ENCODE measurements at regions not wholly inside any gene's neighbourhood (a gene's known extent, or its start where the extent isn't known, plus 50 kb on each side); places are given as distances from the start of the nearest gene placed in this dataset.

GRCh38 chr6:63477422-63478040 is 94.7 kb upstream of the LOC128125822 start:
- H3K9me3 ChIP-seq (ENCODE audit: low read length) = no peaks in the 10 kb centered on the region
- H3K79me2 ChIP-seq (ENCODE audit: insufficient read depth, low read depth, low read length) = no peaks in the 10 kb centered on the region
- H3K4me2 ChIP-seq (ENCODE audit: low read length) = no peak overlapping the region
- no peak overlapping the region for H3K27ac ChIP-seq (ENCODE audit: low read depth, low read length, poor library complexity, severe bottlenecking)
- intact Hi-C loops (cut with micrococcal nuclease; ENCODE audit: unreplicated experiment) = no loop called here
- DNase-seq (ENCODE audit: low spot score) = no peak
- no peak overlapping the region for H3K4me3 ChIP-seq (ENCODE audit: low read depth, low read length, poor library complexity, severe bottlenecking)
- no TSS peak for BruUV-seq (replicated peaks)
- no peaks in the 10 kb centered on the region for H3K9me2 ChIP-seq (ENCODE audit: insufficient read depth, low read length)
- no peaks in the 10 kb centered on the region for H3K36me3 ChIP-seq (ENCODE audit: insufficient read depth, low read length)
- TF ChIP-seq CTCF (conservative IDR thresholded peaks at IDR 0.05; ENCODE audit: low read length) (no peak), EZH2phosphoT487 (IDR thresholded peaks at IDR 0.05; ENCODE audit: borderline replicate concordance, low read depth, low read length) (no peak)
- H4K20me1 ChIP-seq (ENCODE audit: insufficient read depth, low read length) = no peaks in the 10 kb centered on the region
- POLR2A ChIA-PET = interaction anchor here (0.7 to 1.5 kb wide), 3 partner anchors 11 to 582 kb away, joined by 3 to 7 read pairs (median 4); no protein-coding TSS in a partner anchor
- no peak overlapping the region for H2AFZ ChIP-seq (ENCODE audit: low read length)
- no peaks in the 10 kb centered on the region for H3K4me1 ChIP-seq (ENCODE audit: insufficient read depth, low read length, poor library complexity, severe bottlenecking)
- CTCF ChIA-PET (ENCODE audit: unreplicated experiment) = no interaction called here

GRCh38 chr6:63478734-63479133 is 93.5 kb upstream of the LOC128125822 start:
- ChIA-PET POLR2A (interaction anchor here (0.5 to 1.5 kb wide), 3 partner anchors 9 to 17 kb away, joined by 3 to 7 read pairs (median 4); no protein-coding TSS in a partner anchor), CTCF (ENCODE audit: unreplicated experiment) (no interaction called here)
- no peak for DNase-seq (ENCODE audit: low spot score)
- Histone ChIP-seq H3K4me1 (ENCODE audit: insufficient read depth, low read length, poor library complexity, severe bottlenecking) (no peaks in the 10 kb centered on the region), H3K4me3 (ENCODE audit: low read depth, low read length, poor library complexity, severe bottlenecking) (no peak overlapping the region), H3K4me2 (ENCODE audit: low read length) (no peak overlapping the region), H3K79me2 (ENCODE audit: insufficient read depth, low read depth, low read length) (no peaks in the 10 kb centered on the region), H3K27ac (ENCODE audit: low read depth, low read length, poor library complexity, severe bottlenecking) (no peak overlapping the region), H3K9me2 (ENCODE audit: insufficient read depth, low read length) (no peaks in the 10 kb centered on the region), H3K36me3 (ENCODE audit: insufficient read depth, low read length) (no peaks in the 10 kb centered on the region), H2AFZ (ENCODE audit: low read length) (no peak overlapping the region), H4K20me1 (ENCODE audit: insufficient read depth, low read length) (no peaks in the 10 kb centered on the region), H3K9me3 (ENCODE audit: low read length) (no peaks in the 10 kb centered on the region)
- TF ChIP-seq EZH2phosphoT487 (IDR thresholded peaks at IDR 0.05; ENCODE audit: borderline replicate concordance, low read depth, low read length) = no peak
- TF ChIP-seq CTCF (conservative IDR thresholded peaks at IDR 0.05; ENCODE audit: low read length) = no peak
- intact Hi-C loops (cut with micrococcal nuclease; ENCODE audit: unreplicated experiment) = no loop called here
- BruUV-seq (replicated peaks) = no TSS peak

- H3K79me2 ChIP-seq (ENCODE audit: insufficient read depth, low read depth, low read length) = no peaks in the 10 kb centered on the region
- no peaks in the 10 kb centered on the region for H3K36me3 ChIP-seq (ENCODE audit: insufficient read depth, low read length)
- no peak overlapping the region for H2AFZ ChIP-seq (ENCODE audit: low read length)
- BruUV-seq (replicated peaks) = no TSS peak
- POLR2A ChIA-PET = interaction anchor here (0.6 kb wide), 1 partner anchor 300 kb away, joined by 5 read pairs; no protein-coding TSS in a partner anchor
- H3K4me2 ChIP-seq (ENCODE audit: low read length) = no peak overlapping the region
- intact Hi-C loops (cut with micrococcal nuclease; ENCODE audit: unreplicated experiment) = no loop called here
- H3K27ac ChIP-seq (ENCODE audit: low read depth, low read length, poor library complexity, severe bottlenecking) = no peak overlapping the region
- no peaks in the 10 kb centered on the region for H4K20me1 ChIP-seq (ENCODE audit: insufficient read depth, low read length)
- H3K9me2 ChIP-seq (ENCODE audit: insufficient read depth, low read length) = no peaks in the 10 kb centered on the region
- no peaks in the 10 kb centered on the region for H3K4me1 ChIP-seq (ENCODE audit: insufficient read depth, low read length, poor library complexity, severe bottlenecking)
- no peaks in the 10 kb centered on the region for H3K9me3 ChIP-seq (ENCODE audit: low read length)
- no peak for TF ChIP-seq EZH2phosphoT487 (IDR thresholded peaks at IDR 0.05; ENCODE audit: borderline replicate concordance, low read depth, low read length)
- TF ChIP-seq CTCF (conservative IDR thresholded peaks at IDR 0.05; ENCODE audit: low read length) = no peak
- CTCF ChIA-PET (ENCODE audit: unreplicated experiment) = no interaction called here
- no peak for DNase-seq (ENCODE audit: low spot score)
- no peak overlapping the region for H3K4me3 ChIP-seq (ENCODE audit: low read depth, low read length, poor library complexity, severe bottlenecking)
These were observed 86.1 kb upstream of the LOC128125822 start for GRCh38 chr6:63486196-63486595.
